ENCODE measurements at regions not wholly inside any gene's neighbourhood (a gene's known extent, or its start where the extent isn't known, plus 50 kb on each side); places are given as distances from the start of the nearest gene placed in this dataset.

DNA sequence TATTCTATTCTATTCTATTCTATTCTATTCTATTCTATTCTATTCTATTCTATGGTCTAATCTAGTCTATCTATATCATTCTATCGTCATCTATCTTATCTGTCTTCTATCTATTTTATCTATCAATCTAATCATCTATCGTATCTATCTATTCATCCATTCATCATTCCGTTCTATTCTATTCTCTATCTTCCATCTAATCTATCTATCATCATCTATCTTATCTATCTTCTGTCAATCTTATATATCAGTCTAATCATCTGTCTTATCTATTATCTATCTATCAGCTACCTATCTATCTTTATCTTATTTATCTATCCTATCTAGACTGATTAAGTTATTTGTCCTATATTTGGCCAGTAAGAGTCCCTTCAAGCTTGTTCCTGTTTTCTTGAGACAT lies 831.5 kb upstream of the TMEM132C start:
- DNase-seq (ENCODE audit: extremely low spot score) = no peak
- Histone ChIP-seq H3K4me3 (no peak overlapping the region), H3K4me1 (no peaks in the 10 kb centered on the region), H3K27ac (replicated peaks in 1 of 4) (no peak overlapping the region), H3K36me3 (no peaks in the 10 kb centered on the region), H3K27me3 (peaks cover 0 to 6% (median 0%) of the 10 kb centered on the region in 4 donors), H3K9me3 (peaks cover 0 to 11% (median 7%) of the 10 kb centered on the region in 4 donors)
- 86% methylated on average over 3 of the region's 3 CpGs for WGBS
- TF ChIP-seq POLR2AphosphoS5 (IDR thresholded peaks at IDR 0.05) = no peak
- TF ChIP-seq, protein P1, sequence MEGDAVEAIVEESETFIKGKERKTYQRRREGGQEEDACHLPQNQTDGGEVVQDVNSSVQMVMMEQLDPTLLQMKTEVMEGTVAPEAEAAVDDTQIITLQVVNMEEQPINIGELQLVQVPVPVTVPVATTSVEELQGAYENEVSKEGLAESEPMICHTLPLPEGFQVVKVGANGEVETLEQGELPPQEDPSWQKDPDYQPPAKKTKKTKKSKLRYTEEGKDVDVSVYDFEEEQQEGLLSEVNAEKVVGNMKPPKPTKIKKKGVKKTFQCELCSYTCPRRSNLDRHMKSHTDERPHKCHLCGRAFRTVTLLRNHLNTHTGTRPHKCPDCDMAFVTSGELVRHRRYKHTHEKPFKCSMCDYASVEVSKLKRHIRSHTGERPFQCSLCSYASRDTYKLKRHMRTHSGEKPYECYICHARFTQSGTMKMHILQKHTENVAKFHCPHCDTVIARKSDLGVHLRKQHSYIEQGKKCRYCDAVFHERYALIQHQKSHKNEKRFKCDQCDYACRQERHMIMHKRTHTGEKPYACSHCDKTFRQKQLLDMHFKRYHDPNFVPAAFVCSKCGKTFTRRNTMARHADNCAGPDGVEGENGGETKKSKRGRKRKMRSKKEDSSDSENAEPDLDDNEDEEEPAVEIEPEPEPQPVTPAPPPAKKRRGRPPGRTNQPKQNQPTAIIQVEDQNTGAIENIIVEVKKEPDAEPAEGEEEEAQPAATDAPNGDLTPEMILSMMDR (IDR thresholded peaks at IDR 0.05) = no peak
- no peak for TF ChIP-seq EP300 (IDR thresholded peaks at IDR 0.05)
- no peak for TF ChIP-seq POLR2A (IDR thresholded peaks at IDR 0.05; ENCODE audit: low read depth)
- intact Hi-C loops (cut with DNase I) = no loop called here

DNA sequence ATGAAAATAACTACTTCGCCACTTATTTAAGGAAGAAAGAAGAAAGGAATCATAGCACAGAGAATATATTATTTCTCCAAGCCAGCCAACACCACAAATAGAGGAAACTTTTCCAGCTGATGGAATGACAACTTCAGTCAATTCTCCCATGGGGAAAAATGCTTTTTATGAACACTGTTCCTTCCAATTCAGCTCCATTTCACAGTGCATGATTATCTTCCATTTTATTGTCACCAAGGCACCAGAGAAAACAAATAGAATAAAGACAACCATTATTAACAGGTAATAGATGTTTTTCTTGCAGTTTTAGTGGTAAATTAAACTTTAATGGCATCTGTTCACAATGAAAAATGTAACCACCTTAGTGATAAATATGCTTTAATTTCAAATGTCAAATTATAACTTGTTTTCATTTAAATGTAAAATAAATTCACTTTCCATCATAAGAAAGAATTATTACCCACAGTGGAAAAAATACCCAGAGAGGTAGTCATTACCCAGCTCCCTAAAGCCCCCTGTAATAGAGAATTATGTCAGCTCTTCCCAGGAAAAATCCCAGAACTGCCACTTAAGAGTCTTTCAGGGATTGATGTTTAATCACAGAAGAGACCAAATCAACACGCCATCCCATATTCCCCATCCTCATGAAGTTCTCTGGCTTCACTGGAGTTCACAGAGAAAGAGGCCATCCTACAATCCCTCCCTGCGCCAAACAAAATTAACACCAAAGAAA lies 828.3 kb upstream of the TMEM132C start:
- peaks cover 0 to 11% (median 7%) of the 10 kb centered on the region in 4 donors for H3K9me3 ChIP-seq
- no peaks in the 10 kb centered on the region for H3K4me1 ChIP-seq
- TF ChIP-seq, protein P1 (IDR thresholded peaks at IDR 0.05) = no peak
- TF ChIP-seq POLR2A (IDR thresholded peaks at IDR 0.05; ENCODE audit: low read depth) = no peak
- WGBS = 87% methylated on average over 3 of the region's 3 CpGs
- no peaks in the 10 kb centered on the region for H3K36me3 ChIP-seq
- no peaks in the 10 kb centered on the region for H3K27me3 ChIP-seq
- H3K4me3 ChIP-seq = no peak overlapping the region
- intact Hi-C loops (cut with DNase I) = no loop called here
- H3K27ac ChIP-seq (replicated peaks in 1 of 4) = no peak overlapping the region
- no peak for DNase-seq (ENCODE audit: extremely low spot score)

DNA sequence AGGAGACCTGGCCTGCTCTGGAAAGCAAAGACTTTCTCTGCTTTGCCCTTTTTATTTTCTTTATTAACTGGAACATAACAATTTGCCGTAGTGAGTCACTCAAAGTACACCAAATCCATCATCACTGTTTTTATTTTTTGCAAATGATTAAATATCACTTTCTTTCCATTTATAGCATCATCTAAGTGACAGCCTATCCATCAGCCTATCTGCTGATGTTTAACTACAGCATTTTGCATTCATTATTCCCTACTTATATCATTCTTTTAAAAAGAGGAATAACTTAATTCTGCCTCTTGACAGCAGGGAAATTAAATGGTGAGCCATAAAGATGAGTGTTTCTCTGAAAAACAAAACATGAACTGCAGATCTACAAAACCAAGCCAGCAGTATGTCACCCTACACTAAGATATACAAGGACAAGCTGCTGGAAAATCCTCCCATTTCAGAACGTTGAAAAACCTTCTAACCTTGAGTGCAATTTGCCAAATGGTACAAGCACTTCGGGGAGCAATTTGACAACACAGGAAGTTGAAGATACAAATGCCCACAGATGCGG lies 821.3 kb upstream of the TMEM132C start:
- Histone ChIP-seq H3K4me3 (no peak overlapping the region), H3K27me3 (no peaks in the 10 kb centered on the region), H3K27ac (replicated peaks in 1 of 4) (no peak overlapping the region), H3K36me3 (no peaks in the 10 kb centered on the region), H3K9me3 (no peaks in the 10 kb centered on the region), H3K4me1 (peaks cover 0 to 3% (median 0%) of the 10 kb centered on the region in 4 donors)
- WGBS = 32% methylated on average over 4 of the region's 4 CpGs
- no peak for TF ChIP-seq EP300 (IDR thresholded peaks at IDR 0.05)
- TF ChIP-seq POLR2A (IDR thresholded peaks at IDR 0.05; ENCODE audit: low read depth) = no peak
- no peak for TF ChIP-seq POLR2AphosphoS5 (IDR thresholded peaks at IDR 0.05)
- TF ChIP-seq, protein P1 (IDR thresholded peaks at IDR 0.05) = no peak
- DNase-seq (ENCODE audit: extremely low spot score) = no peak
- intact Hi-C loops (cut with DNase I) = no loop called here

DNA sequence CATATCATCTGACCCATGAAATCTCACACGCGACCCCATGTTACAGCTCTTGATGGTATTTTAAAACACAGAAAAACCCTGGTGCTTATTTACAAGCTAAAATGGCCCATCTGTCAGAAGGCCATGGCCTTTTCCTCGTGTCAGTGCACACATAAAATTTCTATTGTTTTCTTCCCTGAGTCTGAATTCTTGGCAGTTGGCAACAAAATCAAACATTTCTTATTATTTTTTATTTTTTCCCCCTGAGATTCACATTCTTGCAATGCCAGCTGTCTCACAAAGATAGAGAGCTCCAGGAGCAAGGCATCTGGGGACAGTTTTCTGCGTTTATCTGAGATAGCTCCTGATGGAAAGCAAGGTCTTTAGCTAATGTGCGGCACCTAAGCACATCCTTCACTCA lies 818.1 kb upstream of the TMEM132C start:
- Histone ChIP-seq H3K4me3 (no peak overlapping the region), H3K27ac (replicated peaks in 1 of 4) (no peak overlapping the region), H3K9me3 (no peaks in the 10 kb centered on the region), H3K36me3 (no peaks in the 10 kb centered on the region), H3K4me1 (peaks cover 0 to 3% (median 0%) of the 10 kb centered on the region in 4 donors), H3K27me3 (peaks cover 0 to 2% (median 0%) of the 10 kb centered on the region in 4 donors)
- 73% methylated on average over 5 of the region's 5 CpGs for WGBS
- intact Hi-C loops (cut with DNase I) = no loop called here
- TF ChIP-seq, protein P1 (IDR thresholded peaks at IDR 0.05) = no peak
- TF ChIP-seq POLR2A (IDR thresholded peaks at IDR 0.05; ENCODE audit: low read depth) (no peak), POLR2AphosphoS5 (IDR thresholded peaks at IDR 0.05) (no peak), EP300 (IDR thresholded peaks at IDR 0.05) (no peak)
- no peak for DNase-seq (ENCODE audit: extremely low spot score)
